HuH-7.5 (cell line): ENCODE measurements at regions not wholly inside any gene's neighbourhood (a gene's known extent, or its start where the extent isn't known, plus 50 kb on each side); places are given as distances from the start of the nearest gene placed in this dataset.
"Not testable (repeated sequence)": the region's sequence is repeated elsewhere in the genome, so short reads cannot be mapped to it uniquely, and the experiment has no call there.

ENCODE experiments used
- DNase-seq: peaks from one replicate; pipeline ENCODE4 v3.0.0; 2011; ENCODE audit warnings: low spot score

GRCh38 chr18:104264-104663 is 54.1 kb upstream of the USP14 start:
- DNase-seq: not testable (repeated sequence)

GRCh38 chr18:105161-106053 is 53.0 kb upstream of the USP14 start:
- DNase-seq: peak; percentile 8

- not testable (repeated sequence) for DNase-seq
These were observed 52.1 kb upstream of the USP14 start for GRCh38 chr18:106054-106851.

DNA sequence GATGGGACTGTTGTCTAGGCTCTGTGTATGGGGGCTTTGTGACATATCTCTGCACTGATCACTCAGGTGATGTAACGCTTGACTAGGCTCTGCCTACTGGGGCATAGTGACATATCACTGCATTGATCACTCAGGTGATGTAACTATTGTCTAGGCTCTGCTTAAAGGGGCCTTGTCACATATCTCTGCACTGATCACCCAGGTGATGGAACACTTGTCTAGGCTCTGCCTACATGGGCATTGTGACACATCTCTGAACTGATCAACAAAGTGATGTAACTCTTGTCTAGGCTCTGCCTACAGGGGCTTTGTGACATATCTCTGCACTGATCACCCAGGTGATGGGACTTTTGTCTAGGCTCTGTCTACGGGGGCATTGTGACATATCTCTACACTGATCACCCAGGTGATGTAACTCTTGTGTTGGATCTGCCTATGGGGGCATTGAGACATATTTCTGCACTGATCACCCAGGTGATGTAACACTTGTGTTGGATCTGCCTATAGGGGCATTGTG is 51.4 kb upstream of the USP14 start:
- not testable (repeated sequence) for DNase-seq

DNA sequence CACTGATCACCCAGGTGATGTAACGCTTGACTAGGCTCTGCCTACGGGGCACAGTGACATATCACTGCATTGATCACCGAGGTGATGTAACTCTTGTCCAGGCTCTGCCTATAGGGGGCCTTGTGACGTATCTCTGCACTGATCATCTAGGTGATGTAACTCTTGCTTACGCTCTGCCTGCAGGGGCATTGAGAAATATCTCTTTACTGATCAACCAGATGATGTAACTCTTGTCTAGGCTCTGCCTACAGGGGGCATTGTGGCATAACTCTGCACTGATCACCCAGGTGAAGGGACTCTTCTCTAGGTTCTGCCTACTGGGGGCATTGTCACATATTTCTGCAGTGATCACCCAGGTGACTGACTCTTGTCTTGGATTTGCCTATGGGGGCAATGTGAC is 50.9 kb upstream of the USP14 start:
- not testable (repeated sequence) for DNase-seq

GRCh38 chr18:107947-108664 is 50.3 kb upstream of the USP14 start:
- not testable (repeated sequence) for DNase-seq
